ENCODE measurements at regions not wholly inside any gene's neighbourhood (a gene's known extent, or its start where the extent isn't known, plus 50 kb on each side); places are given as distances from the start of the nearest gene placed in this dataset.

DNA sequence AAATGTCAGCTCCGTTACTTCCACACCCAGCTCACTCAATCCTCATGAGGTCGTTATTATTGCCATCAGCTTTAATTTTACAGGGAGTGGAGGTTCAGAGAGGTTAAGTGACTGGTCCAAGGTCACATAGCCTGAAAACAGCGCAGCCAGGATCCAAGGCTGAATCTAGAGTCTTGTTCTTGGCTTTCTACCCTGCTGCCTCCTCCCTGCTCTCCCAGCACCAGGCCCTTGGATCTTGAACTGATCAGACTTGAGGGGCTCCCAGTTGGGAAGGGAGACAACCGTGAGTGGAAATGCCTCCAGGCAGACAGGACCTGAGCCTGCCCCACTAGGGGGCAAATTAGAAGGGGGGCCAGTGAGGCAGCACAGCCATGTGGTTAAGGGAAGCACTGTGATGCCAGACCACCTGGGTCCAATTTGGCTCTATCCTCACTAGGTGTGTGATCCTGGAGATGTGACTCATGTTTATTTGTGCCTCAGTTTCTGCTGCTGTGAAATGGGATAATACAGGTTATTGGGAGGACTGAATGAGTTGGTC lies 135.6 kb upstream of the PTPN1 start:
- TF ChIP-seq, protein P1, sequence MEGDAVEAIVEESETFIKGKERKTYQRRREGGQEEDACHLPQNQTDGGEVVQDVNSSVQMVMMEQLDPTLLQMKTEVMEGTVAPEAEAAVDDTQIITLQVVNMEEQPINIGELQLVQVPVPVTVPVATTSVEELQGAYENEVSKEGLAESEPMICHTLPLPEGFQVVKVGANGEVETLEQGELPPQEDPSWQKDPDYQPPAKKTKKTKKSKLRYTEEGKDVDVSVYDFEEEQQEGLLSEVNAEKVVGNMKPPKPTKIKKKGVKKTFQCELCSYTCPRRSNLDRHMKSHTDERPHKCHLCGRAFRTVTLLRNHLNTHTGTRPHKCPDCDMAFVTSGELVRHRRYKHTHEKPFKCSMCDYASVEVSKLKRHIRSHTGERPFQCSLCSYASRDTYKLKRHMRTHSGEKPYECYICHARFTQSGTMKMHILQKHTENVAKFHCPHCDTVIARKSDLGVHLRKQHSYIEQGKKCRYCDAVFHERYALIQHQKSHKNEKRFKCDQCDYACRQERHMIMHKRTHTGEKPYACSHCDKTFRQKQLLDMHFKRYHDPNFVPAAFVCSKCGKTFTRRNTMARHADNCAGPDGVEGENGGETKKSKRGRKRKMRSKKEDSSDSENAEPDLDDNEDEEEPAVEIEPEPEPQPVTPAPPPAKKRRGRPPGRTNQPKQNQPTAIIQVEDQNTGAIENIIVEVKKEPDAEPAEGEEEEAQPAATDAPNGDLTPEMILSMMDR (IDR thresholded peaks at IDR 0.05; ENCODE audit: low read depth, low read length), result no peak
- H3K4me3 ChIP-seq (ENCODE audit: low read depth, low read length), result no peak overlapping the region

DNA sequence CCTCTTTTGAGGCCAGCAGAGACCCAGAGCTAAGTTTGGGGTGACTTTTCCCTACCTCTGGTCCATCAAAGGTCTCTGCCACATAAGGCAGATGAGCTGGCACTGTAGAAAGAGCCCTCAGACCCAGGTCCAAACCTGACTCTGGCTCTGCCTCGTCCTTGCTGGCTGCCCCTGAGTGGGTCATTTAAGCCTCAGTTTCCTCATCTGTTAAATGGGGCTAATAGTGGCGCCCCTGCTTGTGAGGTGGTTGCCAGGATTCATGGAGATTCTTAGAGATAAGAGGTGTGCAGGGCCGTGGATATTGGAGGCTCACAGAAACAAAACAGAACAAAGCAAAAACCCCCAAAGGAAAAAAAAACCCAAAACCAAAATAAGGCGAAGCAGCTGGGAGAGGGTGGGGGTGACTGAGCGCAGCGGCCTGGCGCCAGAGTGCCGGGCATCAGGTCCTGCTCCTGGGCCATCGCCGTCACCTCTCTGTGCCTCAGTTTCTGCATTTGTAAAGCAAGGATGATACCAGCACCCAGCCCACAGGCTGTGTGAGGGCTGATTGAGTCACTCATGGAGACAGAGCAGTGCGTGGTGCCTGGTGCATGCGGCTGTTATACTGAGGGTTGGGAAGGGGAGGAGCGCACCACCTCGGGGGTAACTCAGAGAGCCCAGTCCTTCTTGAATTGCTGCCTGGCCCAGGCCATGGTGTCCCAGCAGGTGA lies 133.8 kb upstream of the PTPN1 start:
- TF ChIP-seq, protein P1 (IDR thresholded peaks at IDR 0.05; ENCODE audit: low read depth, low read length), result no peak
- H3K4me3 ChIP-seq (ENCODE audit: low read depth, low read length), result no peak overlapping the region

DNA sequence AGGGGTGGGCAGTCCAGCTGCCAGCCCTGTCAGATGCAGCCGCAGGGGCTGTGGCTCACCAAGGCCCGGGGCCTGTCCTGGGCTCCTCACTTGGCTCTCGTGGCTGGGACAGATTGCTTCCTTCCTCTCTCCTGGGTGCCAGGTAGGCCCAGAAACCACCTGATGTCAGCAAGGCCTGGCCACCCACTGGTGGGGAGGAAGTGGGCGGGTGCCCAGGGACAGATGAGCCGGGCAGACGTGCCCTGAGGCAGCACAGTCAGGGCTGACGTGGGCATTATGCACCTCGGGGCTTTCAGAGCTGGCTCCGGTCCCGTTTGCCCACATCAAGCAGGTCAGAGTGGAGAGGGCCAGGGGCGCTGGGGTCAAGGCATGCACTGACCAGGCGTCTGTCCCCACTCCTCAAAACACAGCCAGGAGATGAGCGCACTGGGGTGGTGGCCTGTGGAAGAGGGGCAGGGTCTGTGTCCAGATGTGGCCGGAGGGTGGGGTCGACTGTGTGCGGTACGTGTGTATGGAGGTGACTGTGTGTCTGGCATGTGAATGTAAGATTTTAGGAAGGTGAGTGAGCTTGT lies 133.2 kb upstream of the PTPN1 start:
- no peak overlapping the region for H3K4me3 ChIP-seq (ENCODE audit: low read depth, low read length)
- TF ChIP-seq, protein P1 (IDR thresholded peaks at IDR 0.05; ENCODE audit: low read depth, low read length), result no peak

DNA sequence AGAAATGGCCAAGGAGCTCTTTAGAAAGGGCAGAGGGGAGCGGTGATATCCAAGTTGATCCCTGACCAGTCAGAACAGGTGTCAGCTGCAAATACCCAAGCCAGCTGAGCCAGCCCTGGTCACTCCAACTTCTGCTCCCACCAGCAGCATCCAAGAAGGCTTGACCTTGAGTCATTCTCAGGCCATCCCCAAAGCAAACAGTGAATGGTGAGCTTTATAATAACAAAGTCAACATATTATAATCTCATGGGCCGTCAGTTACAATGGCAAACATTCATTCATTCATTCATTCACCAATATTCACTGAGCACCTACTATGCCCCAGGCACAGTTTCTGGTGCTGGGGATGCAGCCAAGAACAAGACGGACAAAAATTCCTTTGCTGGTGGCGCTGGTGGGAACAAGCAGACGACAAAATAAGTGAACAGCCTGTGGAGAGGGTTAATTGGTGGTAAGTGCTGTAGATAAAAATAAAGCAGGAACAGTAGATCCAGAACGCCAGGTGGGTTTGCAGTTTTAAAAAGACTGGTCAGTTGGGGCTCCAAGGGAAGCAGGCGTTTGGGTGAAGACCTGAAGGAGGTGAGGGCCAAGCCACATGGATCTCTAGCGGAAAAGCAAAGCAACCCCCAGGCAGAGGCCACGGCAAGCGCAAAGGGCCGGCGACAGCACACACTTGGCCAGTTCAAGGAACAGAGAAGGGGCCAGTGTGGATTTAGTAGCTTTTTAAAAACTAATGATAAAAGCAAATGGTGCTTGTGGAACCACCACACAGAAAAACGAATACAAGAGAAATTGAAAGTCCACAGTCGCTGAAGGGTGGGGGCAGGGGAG lies 131.8 kb upstream of the PTPN1 start:
- no peak overlapping the region for H3K4me3 ChIP-seq (ENCODE audit: low read depth, low read length)

DNA sequence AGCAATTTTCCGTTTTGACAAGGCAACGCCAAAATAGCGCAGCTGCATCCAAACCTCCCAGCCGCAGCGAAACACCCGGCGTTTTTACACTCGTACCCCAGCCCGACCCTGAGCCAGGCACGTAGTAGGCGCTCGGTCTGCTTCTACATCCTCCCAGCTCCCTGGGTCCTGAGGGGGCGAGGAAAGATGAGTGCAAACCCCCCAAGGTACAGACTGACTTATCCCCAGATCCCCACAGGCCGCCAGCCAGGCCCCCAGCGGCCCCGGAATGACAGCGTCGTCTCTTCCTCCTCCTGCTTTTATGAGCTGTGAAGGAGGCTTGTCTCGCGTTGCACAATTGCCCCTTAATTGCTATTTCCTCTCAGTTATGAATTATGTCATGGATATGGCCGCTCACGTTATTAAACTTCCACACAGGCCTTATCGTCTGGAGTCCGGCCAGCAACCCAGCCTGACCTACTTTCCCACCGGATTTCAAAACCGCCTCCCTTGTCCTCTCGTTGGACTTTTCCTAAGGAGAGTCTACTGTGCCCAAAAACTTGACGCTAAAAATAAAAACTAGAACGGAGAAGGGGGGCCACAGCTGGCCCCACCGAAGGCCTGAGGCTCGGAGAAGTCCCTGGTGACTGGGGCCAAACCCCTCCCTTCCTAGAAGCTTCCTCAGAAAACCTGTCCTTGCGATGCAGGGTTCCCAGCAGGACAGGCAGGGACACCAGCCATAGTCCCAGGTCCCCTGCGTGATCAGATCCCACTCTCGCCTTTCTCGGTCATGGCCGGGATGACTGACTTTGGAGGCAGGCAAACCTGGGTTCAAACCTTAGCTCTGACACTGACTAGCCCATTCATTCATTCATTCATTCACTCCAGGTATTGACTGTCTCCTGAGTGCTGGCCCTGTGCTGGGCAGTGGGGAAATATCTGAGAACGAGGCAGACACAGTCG lies 130.9 kb upstream of the PTPN1 start:
- no peak overlapping the region for H3K4me3 ChIP-seq (ENCODE audit: low read depth, low read length)
- TF ChIP-seq, protein P1 (IDR thresholded peaks at IDR 0.05; ENCODE audit: low read depth, low read length), result no peak

More for the DNA sequence above, 131.8 kb upstream of the PTPN1 start:
- TF ChIP-seq, protein P1 (IDR thresholded peaks at IDR 0.05; ENCODE audit: low read depth, low read length), result no peak

DNA sequence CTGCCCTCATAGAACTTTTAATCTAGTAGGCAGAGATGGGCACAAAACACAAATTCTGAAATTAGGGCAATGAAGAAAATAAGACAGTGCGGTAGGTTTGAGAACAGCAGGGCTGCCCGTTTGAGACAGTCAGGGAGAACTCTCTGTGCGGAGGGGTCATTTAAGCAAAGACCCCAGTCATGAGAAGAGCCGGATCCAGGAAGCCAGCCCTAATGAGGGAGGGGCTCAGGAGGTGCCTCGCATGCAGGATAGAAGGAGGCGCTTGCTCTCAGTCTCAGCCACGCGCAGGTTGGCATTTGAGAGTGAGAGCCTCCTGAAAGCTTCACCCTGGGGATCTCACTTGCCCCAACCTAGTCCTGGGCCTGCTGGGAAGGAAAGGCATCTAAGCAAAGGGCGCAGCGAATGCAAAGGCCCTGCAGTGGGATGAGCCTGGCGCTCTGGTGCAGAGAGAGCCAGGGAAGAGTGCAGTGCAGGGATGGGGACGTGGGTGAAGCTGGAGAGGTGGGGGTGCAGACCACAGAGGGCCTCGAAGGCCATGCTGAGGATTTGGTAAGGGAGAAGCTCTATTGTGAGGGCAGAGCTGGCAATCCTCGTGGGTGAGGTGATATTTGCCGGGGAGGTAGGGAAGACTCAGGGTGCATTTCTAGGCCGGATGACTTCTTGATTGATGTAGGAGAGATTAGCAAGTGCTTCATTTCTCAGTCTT lies 130.0 kb upstream of the PTPN1 start:
- H3K4me3 ChIP-seq (ENCODE audit: low read depth, low read length), result no peak overlapping the region
- TF ChIP-seq, protein P1 (IDR thresholded peaks at IDR 0.05; ENCODE audit: low read depth, low read length), result no peak

All from WI38 (cell line).